ENCODE measurements at regions not wholly inside any gene's neighbourhood (a gene's known extent, or its start where the extent isn't known, plus 50 kb on each side); places are given as distances from the start of the nearest gene placed in this dataset.

DNA sequence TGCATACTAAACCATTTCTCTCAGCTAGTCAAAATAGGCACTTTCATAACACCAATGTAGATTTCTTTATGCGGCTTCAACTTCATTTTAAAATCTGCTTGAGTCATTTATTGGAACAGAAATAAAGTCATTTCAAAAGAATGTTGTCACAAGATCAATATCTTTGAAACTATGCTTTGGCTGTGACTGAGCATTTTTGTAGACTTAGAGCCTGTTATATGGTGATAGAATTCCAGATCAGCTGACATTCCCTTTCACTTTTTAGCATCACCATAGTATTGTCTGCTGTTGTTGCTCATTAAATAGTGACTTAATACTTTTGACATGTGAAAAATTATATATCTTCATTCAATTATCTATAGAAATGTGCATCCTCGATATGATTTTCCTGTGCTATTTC lies 279.2 kb upstream of the PRR20A start:
- no peaks in the 10 kb centered on the region for H3K36me3 ChIP-seq (ENCODE audit: control insufficient read depth, insufficient read depth, low read length)
- TF ChIP-seq, protein P1, sequence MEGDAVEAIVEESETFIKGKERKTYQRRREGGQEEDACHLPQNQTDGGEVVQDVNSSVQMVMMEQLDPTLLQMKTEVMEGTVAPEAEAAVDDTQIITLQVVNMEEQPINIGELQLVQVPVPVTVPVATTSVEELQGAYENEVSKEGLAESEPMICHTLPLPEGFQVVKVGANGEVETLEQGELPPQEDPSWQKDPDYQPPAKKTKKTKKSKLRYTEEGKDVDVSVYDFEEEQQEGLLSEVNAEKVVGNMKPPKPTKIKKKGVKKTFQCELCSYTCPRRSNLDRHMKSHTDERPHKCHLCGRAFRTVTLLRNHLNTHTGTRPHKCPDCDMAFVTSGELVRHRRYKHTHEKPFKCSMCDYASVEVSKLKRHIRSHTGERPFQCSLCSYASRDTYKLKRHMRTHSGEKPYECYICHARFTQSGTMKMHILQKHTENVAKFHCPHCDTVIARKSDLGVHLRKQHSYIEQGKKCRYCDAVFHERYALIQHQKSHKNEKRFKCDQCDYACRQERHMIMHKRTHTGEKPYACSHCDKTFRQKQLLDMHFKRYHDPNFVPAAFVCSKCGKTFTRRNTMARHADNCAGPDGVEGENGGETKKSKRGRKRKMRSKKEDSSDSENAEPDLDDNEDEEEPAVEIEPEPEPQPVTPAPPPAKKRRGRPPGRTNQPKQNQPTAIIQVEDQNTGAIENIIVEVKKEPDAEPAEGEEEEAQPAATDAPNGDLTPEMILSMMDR (IDR thresholded peaks at IDR 0.05; ENCODE audit: insufficient read depth, low read length, poor library complexity, severe bottlenecking) = no peak
- DNase-seq (ENCODE audit: extremely low read depth, insufficient read length) = no peak
- H3K27me3 ChIP-seq (replicated peaks; ENCODE audit: control insufficient read depth, insufficient read depth, low read length) = no peaks in the 10 kb centered on the region
- H3K4me3 ChIP-seq (replicated peaks; ENCODE audit: low read depth, low read length) = no peak overlapping the region

DNA sequence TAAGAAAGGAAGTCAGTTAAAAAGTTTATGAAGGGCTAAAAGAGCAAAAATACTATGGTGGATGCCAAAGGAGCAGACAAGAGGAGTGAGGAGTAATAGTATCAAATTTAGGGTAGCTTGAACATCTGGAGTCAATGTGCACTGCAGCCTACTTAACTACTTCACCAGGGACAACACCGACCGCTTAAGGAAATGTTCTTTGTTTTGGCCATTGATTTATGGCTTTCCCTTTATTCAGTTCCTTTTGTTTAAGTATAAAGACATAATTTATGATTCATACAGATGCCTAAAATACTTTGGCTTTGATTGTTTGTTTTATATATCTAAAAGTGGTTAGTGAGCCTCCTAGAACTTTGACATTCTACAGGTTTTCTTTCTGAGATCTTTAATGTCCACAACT lies 276.3 kb upstream of the PRR20A start:
- DNase-seq (ENCODE audit: extremely low read depth, insufficient read length) = no peak
- Histone ChIP-seq H3K27me3 (replicated peaks; ENCODE audit: control insufficient read depth, insufficient read depth, low read length) (no peaks in the 10 kb centered on the region), H3K36me3 (ENCODE audit: control insufficient read depth, insufficient read depth, low read length) (no peaks in the 10 kb centered on the region), H3K4me3 (replicated peaks; ENCODE audit: low read depth, low read length) (no peak overlapping the region)
- TF ChIP-seq, protein P1 (IDR thresholded peaks at IDR 0.05; ENCODE audit: insufficient read depth, low read length, poor library complexity, severe bottlenecking) = no peak

DNA sequence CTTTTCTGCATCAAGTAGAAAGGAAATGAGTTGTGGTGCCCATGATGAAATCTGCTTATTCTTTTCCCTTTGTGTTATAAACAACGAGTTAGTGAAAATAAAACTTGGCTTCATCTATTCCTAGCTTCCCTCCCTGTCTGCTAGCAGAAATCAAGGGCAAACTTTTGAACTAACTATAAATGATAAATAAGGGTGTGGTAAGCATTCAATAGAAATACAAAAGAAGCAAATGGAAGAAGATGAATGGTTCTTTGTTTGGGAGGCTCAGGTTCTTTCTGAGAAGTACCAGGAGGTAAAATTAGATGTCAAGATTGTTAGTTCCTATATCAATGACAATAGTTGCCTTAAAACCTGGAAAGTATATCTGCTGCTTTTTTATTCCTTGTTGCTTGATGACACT lies 275.3 kb upstream of the PRR20A start:
- no peaks in the 10 kb centered on the region for H3K27me3 ChIP-seq (replicated peaks; ENCODE audit: control insufficient read depth, insufficient read depth, low read length)
- no peak for DNase-seq (ENCODE audit: extremely low read depth, insufficient read length)
- TF ChIP-seq, protein P1 (IDR thresholded peaks at IDR 0.05; ENCODE audit: insufficient read depth, low read length, poor library complexity, severe bottlenecking) = no peak
- H3K36me3 ChIP-seq (ENCODE audit: control insufficient read depth, insufficient read depth, low read length) = no peaks in the 10 kb centered on the region
- no peak overlapping the region for H3K4me3 ChIP-seq (replicated peaks; ENCODE audit: low read depth, low read length)

DNA sequence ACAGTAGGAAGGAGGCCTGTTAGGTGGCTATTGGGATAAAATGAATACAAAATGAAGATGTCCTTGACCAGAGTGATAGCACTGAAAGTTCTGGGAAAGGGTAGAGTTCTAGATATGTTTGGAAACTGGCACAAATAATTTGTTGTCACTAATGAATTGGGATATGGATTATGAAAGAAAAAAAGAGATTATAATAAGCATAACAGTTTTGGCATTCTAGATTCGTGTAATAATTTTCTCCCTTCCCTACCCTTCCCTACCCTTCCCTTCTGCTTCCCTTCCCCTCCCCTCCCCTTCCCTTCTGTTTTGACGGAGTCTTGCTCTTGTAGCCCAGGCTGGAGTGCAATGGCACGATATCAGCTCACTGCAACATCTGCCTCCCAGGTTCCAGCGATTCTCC lies 271.0 kb upstream of the PRR20A start:
- Histone ChIP-seq H3K4me3 (replicated peaks; ENCODE audit: low read depth, low read length) (no peak overlapping the region), H3K36me3 (ENCODE audit: control insufficient read depth, insufficient read depth, low read length) (no peaks in the 10 kb centered on the region), H3K27me3 (replicated peaks; ENCODE audit: control insufficient read depth, insufficient read depth, low read length) (no peaks in the 10 kb centered on the region)
- no peak for DNase-seq (ENCODE audit: extremely low read depth, insufficient read length)
- TF ChIP-seq, protein P1 (IDR thresholded peaks at IDR 0.05; ENCODE audit: insufficient read depth, low read length, poor library complexity, severe bottlenecking) = no peak

DNA sequence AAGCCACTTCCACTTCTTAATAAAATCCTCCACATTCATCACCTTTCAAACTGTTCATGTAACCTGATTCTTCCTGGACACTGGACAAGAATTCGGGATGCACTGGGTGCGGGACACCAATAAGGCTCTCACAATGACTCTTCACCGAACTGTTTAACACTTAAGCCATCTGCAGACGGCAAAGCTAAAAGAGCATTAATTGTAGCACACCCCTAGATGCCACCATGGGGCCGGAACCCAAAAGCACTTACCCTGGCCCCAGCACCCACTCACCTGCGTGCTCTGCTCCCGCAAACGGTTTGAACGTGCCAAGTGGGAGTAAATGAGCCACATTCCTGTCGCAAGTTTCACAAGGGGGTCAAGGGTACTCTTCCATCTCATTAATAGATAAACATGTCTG lies 254.3 kb upstream of the PRR20A start:
- no peaks in the 10 kb centered on the region for H3K27me3 ChIP-seq (replicated peaks; ENCODE audit: control insufficient read depth, insufficient read depth, low read length)
- TF ChIP-seq, protein P1 (IDR thresholded peaks at IDR 0.05; ENCODE audit: insufficient read depth, low read length, poor library complexity, severe bottlenecking) = no peak
- H3K4me3 ChIP-seq (replicated peaks; ENCODE audit: low read depth, low read length) = no peak overlapping the region
- no peak for DNase-seq (ENCODE audit: extremely low read depth, insufficient read length)
- H3K36me3 ChIP-seq (ENCODE audit: control insufficient read depth, insufficient read depth, low read length) = no peaks in the 10 kb centered on the region

DNA sequence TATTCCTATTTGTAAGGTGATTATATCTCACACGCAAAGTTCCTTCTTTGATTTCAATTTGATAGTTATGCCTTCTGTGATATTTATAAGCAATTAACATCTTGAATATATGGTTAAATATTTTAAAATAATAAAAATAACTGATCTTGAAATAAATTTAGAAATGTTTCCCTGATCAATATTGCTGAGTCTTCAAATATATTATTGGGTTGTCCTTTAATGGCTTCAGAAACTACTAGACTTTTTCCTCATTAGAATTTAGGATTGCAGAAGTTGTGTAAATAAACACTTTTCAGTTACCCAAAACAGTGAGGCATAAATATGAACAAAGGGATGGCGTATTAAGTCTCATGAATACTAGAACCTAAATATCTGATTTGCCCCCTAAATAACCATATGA lies 252.3 kb upstream of the PRR20A start:
- H3K4me3 ChIP-seq (replicated peaks; ENCODE audit: low read depth, low read length) = no peak overlapping the region
- TF ChIP-seq, protein P1 (IDR thresholded peaks at IDR 0.05; ENCODE audit: insufficient read depth, low read length, poor library complexity, severe bottlenecking) = no peak
- H3K36me3 ChIP-seq (ENCODE audit: control insufficient read depth, insufficient read depth, low read length) = no peaks in the 10 kb centered on the region
- H3K27me3 ChIP-seq (replicated peaks; ENCODE audit: control insufficient read depth, insufficient read depth, low read length) = no peaks in the 10 kb centered on the region
- no peak for DNase-seq (ENCODE audit: extremely low read depth, insufficient read length)

Measured in GM06990 (cell line).